ENCODE measurements at regions not wholly inside any gene's neighbourhood (a gene's known extent, or its start where the extent isn't known, plus 50 kb on each side); places are given as distances from the start of the nearest gene placed in this dataset.
A peak's percentile ranks its signal among the peaks of the same experiment; 100 is the strongest.

DNA sequence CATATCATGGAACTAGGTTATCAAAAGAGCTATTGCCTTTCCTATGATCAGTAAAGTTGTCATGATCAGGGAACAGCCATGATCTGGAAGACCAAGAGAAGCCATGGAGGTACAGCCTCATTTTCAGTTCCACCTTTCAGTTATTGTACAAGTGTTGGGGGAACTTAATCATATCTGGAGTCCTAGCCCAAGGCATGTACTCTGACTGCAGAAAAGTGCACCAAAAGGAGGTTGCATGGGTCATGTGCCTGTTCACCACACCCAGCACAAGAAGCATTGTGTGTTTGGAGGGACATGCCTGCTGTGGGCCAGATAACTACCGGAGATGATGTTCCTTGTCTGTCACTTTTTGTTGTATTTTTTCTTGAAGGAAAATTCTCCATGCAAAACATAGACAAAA is 185.8 kb upstream of the MAN1A1 start:
- no peaks in the 10 kb centered on the region for H3K36me3 ChIP-seq (ENCODE audit: control insufficient read depth, low read depth, low read length)
- H3K9ac ChIP-seq (ENCODE audit: low read length): no peak overlapping the region
- H3K4me1 ChIP-seq (ENCODE audit: control insufficient read depth, low read depth, low read length): no peaks in the 10 kb centered on the region
- no peak overlapping the region for H3K4me3 ChIP-seq (ENCODE audit: low read length)
- H3K27me3 ChIP-seq (ENCODE audit: control insufficient read depth, insufficient read depth, low read length): no peaks in the 10 kb centered on the region
- H3K9me3 ChIP-seq (ENCODE audit: control insufficient read depth, low read depth, low read length): no peaks in the 10 kb centered on the region
- H3K27ac ChIP-seq (ENCODE audit: low read length): no peak overlapping the region

- Histone ChIP-seq H3K4me1 (ENCODE audit: control insufficient read depth, low read depth, low read length) (no peaks in the 10 kb centered on the region), H3K27ac (ENCODE audit: low read length) (no peak overlapping the region), H3K4me3 (ENCODE audit: low read length) (no peak overlapping the region), H3K27me3 (ENCODE audit: control insufficient read depth, insufficient read depth, low read length) (no peaks in the 10 kb centered on the region), H3K9me3 (ENCODE audit: control insufficient read depth, low read depth, low read length) (no peaks in the 10 kb centered on the region), H3K9ac (ENCODE audit: low read length) (no peak overlapping the region), H3K36me3 (ENCODE audit: control insufficient read depth, low read depth, low read length) (no peaks in the 10 kb centered on the region)
Measured at GRCh38 chr6:119533603-119534279, 184.2 kb upstream of the MAN1A1 start.

GRCh38 chr6:119527231-119527578 is 177.6 kb upstream of the MAN1A1 start:
- Histone ChIP-seq H3K9me3 (ENCODE audit: control insufficient read depth, low read depth, low read length) (no peaks in the 10 kb centered on the region), H3K9ac (ENCODE audit: low read length) (no peak overlapping the region), H3K36me3 (ENCODE audit: control insufficient read depth, low read depth, low read length) (no peaks in the 10 kb centered on the region), H3K4me3 (ENCODE audit: low read length) (peak overlapping the region; percentile 8), H3K4me1 (ENCODE audit: control insufficient read depth, low read depth, low read length) (peaks cover 18% of the 10 kb centered on the region), H3K27ac (ENCODE audit: low read length) (no peak overlapping the region), H3K27me3 (ENCODE audit: control insufficient read depth, insufficient read depth, low read length) (no peaks in the 10 kb centered on the region)

- Histone ChIP-seq H3K9me3 (ENCODE audit: control insufficient read depth, low read depth, low read length) (no peaks in the 10 kb centered on the region), H3K36me3 (ENCODE audit: control insufficient read depth, low read depth, low read length) (no peaks in the 10 kb centered on the region), H3K27me3 (ENCODE audit: control insufficient read depth, insufficient read depth, low read length) (no peaks in the 10 kb centered on the region), H3K27ac (ENCODE audit: low read length) (no peak overlapping the region), H3K4me1 (ENCODE audit: control insufficient read depth, low read depth, low read length) (peaks cover 18% of the 10 kb centered on the region), H3K9ac (ENCODE audit: low read length) (no peak overlapping the region), H3K4me3 (ENCODE audit: low read length) (no peak overlapping the region)
Measured at GRCh38 chr6:119526561-119527230, 177.1 kb upstream of the MAN1A1 start.

- H3K27ac ChIP-seq (ENCODE audit: low read length): no peak overlapping the region
- H3K27me3 ChIP-seq (ENCODE audit: control insufficient read depth, insufficient read depth, low read length): no peaks in the 10 kb centered on the region
- no peaks in the 10 kb centered on the region for H3K36me3 ChIP-seq (ENCODE audit: control insufficient read depth, low read depth, low read length)
- no peaks in the 10 kb centered on the region for H3K9me3 ChIP-seq (ENCODE audit: control insufficient read depth, low read depth, low read length)
- H3K9ac ChIP-seq (ENCODE audit: low read length): no peak overlapping the region
- H3K4me1 ChIP-seq (ENCODE audit: control insufficient read depth, low read depth, low read length): peaks cover 18% of the 10 kb centered on the region
- no peak overlapping the region for H3K4me3 ChIP-seq (ENCODE audit: low read length)
Measured at GRCh38 chr6:119524410-119524809, 174.8 kb upstream of the MAN1A1 start.

DNA sequence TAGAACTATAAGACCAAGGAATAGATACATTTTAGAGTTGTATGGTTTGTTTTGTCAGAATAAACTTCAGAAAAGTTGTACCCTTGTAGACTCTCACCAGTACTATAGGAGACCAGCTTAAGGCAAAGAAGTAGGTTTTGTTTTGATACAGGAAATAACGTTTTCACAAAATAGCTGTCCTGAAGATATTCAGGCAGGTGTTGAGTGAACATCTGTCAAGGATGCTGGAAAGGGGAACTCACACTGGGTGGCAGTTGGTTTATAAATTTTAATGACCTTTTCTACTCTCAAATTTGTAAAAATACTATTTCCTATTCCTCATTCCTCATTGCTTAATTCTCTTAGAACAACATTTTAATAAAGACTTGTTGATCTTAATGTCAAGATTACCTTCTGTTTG is 174.0 kb upstream of the MAN1A1 start:
- H3K9me3 ChIP-seq (ENCODE audit: control insufficient read depth, low read depth, low read length): no peaks in the 10 kb centered on the region
- no peak overlapping the region for H3K9ac ChIP-seq (ENCODE audit: low read length)
- no peak overlapping the region for H3K27ac ChIP-seq (ENCODE audit: low read length)
- H3K36me3 ChIP-seq (ENCODE audit: control insufficient read depth, low read depth, low read length): no peaks in the 10 kb centered on the region
- H3K4me3 ChIP-seq (ENCODE audit: low read length): no peak overlapping the region
- H3K27me3 ChIP-seq (ENCODE audit: control insufficient read depth, insufficient read depth, low read length): no peaks in the 10 kb centered on the region
- H3K4me1 ChIP-seq (ENCODE audit: control insufficient read depth, low read depth, low read length): peaks cover 18% of the 10 kb centered on the region

- no peak overlapping the region for H3K4me3 ChIP-seq (ENCODE audit: low read length)
Measured at GRCh38 chr6:119521251-119521650, 171.7 kb upstream of the MAN1A1 start.

GRCh38 chr6:119517428-119517827 is 167.9 kb upstream of the MAN1A1 start:
- Histone ChIP-seq H3K36me3 (ENCODE audit: control insufficient read depth, low read depth, low read length) (no peaks in the 10 kb centered on the region), H3K9ac (ENCODE audit: low read length) (no peak overlapping the region), H3K27me3 (ENCODE audit: control insufficient read depth, insufficient read depth, low read length) (no peaks in the 10 kb centered on the region), H3K27ac (ENCODE audit: low read length) (no peak overlapping the region), H3K4me3 (ENCODE audit: low read length) (no peak overlapping the region), H3K9me3 (ENCODE audit: control insufficient read depth, low read depth, low read length) (no peaks in the 10 kb centered on the region), H3K4me1 (ENCODE audit: control insufficient read depth, low read depth, low read length) (no peaks in the 10 kb centered on the region)

More at GRCh38 chr6:119521251-119521650, 171.7 kb upstream of the MAN1A1 start:
- Histone ChIP-seq H3K36me3 (ENCODE audit: control insufficient read depth, low read depth, low read length) (no peaks in the 10 kb centered on the region), H3K4me1 (ENCODE audit: control insufficient read depth, low read depth, low read length) (no peaks in the 10 kb centered on the region), H3K9ac (ENCODE audit: low read length) (no peak overlapping the region), H3K27ac (ENCODE audit: low read length) (no peak overlapping the region), H3K27me3 (ENCODE audit: control insufficient read depth, insufficient read depth, low read length) (no peaks in the 10 kb centered on the region), H3K9me3 (ENCODE audit: control insufficient read depth, low read depth, low read length) (no peaks in the 10 kb centered on the region)

DNA sequence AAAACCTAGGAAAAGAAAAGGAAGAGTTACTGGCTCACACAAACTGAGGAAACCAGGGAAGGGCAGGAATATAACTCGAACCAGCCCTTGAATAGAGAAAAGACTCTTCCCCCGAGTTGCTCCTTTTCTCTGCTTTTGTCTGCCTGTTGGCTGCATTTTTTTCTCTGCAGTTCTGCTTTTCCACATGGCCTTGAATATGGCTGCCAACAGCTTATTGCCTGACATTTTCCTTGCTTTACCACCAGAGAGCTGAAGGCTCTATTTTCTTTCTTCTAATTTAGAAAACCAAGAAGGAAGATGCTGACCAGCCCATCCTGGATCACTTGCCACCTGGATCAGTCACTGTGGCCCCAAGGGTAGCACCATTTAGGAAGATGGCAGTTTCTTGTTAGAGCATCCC is 164.8 kb upstream of the MAN1A1 start:
- no peak overlapping the region for H3K4me3 ChIP-seq (ENCODE audit: low read length)
- H3K36me3 ChIP-seq (ENCODE audit: control insufficient read depth, low read depth, low read length): no peaks in the 10 kb centered on the region
- no peaks in the 10 kb centered on the region for H3K4me1 ChIP-seq (ENCODE audit: control insufficient read depth, low read depth, low read length)
- no peak overlapping the region for H3K9ac ChIP-seq (ENCODE audit: low read length)
- H3K27ac ChIP-seq (ENCODE audit: low read length): no peak overlapping the region
- no peaks in the 10 kb centered on the region for H3K27me3 ChIP-seq (ENCODE audit: control insufficient read depth, insufficient read depth, low read length)
- H3K9me3 ChIP-seq (ENCODE audit: control insufficient read depth, low read depth, low read length): no peaks in the 10 kb centered on the region

DNA sequence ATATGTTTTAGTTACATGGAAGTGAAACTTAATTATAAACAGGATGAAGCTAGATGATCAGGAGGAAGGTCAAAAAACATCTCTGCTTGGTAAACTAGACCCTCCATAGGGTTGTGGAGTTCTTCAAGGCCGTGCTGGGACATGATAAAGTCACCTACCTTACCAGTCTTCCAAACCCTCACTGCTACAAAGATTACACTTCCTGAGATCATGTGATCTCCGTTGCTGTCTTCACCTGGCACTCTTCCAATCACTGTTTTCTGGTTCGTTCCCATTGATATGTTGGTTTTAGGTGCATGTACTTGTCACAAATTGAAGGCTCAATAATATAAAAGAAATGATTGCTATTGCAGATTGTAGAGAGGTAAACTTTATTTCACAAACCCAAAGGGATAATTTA is 161.5 kb upstream of the MAN1A1 start:
- Histone ChIP-seq H3K4me3 (ENCODE audit: low read length) (no peak overlapping the region), H3K27me3 (ENCODE audit: control insufficient read depth, insufficient read depth, low read length) (no peaks in the 10 kb centered on the region), H3K4me1 (ENCODE audit: control insufficient read depth, low read depth, low read length) (peaks cover 8% of the 10 kb centered on the region)

GRCh38 chr6:119510246-119510645 is 160.7 kb upstream of the MAN1A1 start:
- H3K4me3 ChIP-seq (ENCODE audit: low read length): no peak overlapping the region
- no peak overlapping the region for H3K9ac ChIP-seq (ENCODE audit: low read length)
- H3K9me3 ChIP-seq (ENCODE audit: control insufficient read depth, low read depth, low read length): no peaks in the 10 kb centered on the region
- H3K36me3 ChIP-seq (ENCODE audit: control insufficient read depth, low read depth, low read length): no peaks in the 10 kb centered on the region
- H3K27ac ChIP-seq (ENCODE audit: low read length): no peak overlapping the region
- H3K27me3 ChIP-seq (ENCODE audit: control insufficient read depth, insufficient read depth, low read length): no peaks in the 10 kb centered on the region
- peaks cover 8% of the 10 kb centered on the region for H3K4me1 ChIP-seq (ENCODE audit: control insufficient read depth, low read depth, low read length)

More for the DNA sequence above, 161.5 kb upstream of the MAN1A1 start:
- Histone ChIP-seq H3K27ac (ENCODE audit: low read length) (no peak overlapping the region), H3K9me3 (ENCODE audit: control insufficient read depth, low read depth, low read length) (no peaks in the 10 kb centered on the region), H3K36me3 (ENCODE audit: control insufficient read depth, low read depth, low read length) (no peaks in the 10 kb centered on the region), H3K9ac (ENCODE audit: low read length) (no peak overlapping the region)

DNA sequence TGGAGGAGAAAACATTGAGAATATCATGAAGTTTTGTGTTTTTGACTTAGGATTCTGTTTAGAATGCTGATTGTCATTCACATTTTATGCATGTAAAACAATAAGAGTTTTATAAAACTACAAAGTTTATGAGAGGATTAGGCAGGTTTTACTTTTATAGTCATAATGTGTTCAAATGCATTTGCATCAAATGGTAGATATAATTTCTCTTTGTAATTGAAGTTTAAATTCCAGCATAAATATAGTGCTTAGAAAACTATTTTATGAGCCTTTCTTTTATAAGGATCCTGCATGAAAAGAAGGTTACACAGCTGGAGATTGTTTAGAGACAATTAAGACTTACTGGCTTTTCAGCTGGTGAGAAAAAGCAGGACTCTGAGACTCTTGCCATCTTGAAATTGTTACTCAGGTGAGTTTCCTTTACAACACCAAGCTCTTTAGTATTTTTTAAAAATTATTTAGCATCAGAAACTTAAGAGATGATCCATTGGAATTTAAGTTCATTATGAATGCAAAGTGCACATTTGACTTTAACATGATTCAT is 157.1 kb upstream of the MAN1A1 start:
- Histone ChIP-seq H3K4me3 (ENCODE audit: low read length) (no peak overlapping the region), H3K9me3 (ENCODE audit: control insufficient read depth, low read depth, low read length) (no peaks in the 10 kb centered on the region), H3K27me3 (ENCODE audit: control insufficient read depth, insufficient read depth, low read length) (no peaks in the 10 kb centered on the region), H3K36me3 (ENCODE audit: control insufficient read depth, low read depth, low read length) (no peaks in the 10 kb centered on the region), H3K4me1 (ENCODE audit: control insufficient read depth, low read depth, low read length) (peaks cover 8% of the 10 kb centered on the region), H3K27ac (ENCODE audit: low read length) (no peak overlapping the region), H3K9ac (ENCODE audit: low read length) (no peak overlapping the region)
